HG02973 (cell line): ENCODE measurements at regions not wholly inside any gene's neighbourhood (a gene's known extent, or its start where the extent isn't known, plus 50 kb on each side); places are given as distances from the start of the nearest gene placed in this dataset.
"Not testable (repeated sequence)": the region's sequence is repeated elsewhere in the genome, so short reads cannot be mapped to it uniquely, and the experiment has no call there.

Experiments used
- ATAC-seq: cut with Tn5 transposase; IDR thresholded peaks from one replicate; pipeline ENCODE4 v1.9.1; 2021; ENCODE audit warnings: moderate library complexity; ENCODE audit not compliant: unreplicated experiment

DNA sequence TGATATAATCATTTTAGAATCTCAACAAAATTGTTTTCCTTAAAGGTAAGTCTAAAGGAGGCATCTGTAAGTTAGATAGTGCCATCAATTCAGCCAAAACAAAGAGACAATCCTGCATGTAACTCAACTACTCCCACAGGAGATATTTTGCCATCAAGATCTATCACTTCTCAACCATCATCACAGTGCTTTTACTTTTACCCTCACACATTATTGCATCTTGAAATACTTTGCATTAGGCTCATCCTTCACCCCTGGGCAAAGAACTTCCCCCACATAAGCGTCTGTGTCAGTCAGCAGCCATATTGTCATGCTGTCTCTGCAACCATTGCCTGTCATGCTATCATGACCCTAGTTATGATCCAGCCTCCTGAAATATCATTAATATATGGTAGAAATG lies 54.9 kb upstream of the NLGN1 start:
- no peak for ATAC-seq

DNA sequence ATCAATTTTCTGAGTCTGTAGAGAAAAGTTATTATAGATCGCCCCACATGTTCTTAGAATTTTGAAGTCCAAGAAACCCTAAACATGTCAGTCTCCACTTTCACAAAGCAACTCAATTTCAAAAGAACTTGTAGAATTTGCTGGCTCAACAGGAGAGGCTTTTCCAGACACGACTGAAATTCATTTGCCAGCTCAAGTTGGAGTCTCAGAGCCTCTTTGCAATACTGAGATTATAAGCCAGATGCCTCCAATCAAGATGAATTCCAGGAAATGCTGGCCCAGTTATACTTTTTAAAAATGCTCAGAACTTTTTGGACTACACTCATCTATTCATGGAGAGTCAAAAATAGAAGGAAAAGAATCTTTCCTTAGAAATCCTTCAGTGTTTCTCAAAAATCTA lies 56.9 kb upstream of the NLGN1 start:
- no peak for ATAC-seq

DNA sequence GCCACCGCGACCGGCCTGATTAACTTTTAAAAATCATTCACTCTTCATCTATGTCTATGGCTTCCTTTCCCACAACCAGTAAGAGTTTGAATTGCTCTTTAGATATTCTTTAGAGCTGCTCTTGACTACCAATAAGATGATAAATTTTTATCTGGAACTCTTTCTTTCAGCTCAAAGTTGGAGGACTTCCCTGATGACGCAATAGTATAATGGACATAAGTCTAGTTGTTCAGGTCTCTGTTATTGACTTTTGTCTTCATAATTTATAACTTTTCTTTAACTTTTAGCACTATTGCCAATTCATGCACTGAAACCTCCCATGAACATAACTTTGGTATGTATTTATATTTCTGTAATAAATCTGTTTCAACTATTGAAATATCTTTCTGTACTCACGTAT lies 61.3 kb upstream of the NLGN1 start:
- no peak for ATAC-seq

DNA sequence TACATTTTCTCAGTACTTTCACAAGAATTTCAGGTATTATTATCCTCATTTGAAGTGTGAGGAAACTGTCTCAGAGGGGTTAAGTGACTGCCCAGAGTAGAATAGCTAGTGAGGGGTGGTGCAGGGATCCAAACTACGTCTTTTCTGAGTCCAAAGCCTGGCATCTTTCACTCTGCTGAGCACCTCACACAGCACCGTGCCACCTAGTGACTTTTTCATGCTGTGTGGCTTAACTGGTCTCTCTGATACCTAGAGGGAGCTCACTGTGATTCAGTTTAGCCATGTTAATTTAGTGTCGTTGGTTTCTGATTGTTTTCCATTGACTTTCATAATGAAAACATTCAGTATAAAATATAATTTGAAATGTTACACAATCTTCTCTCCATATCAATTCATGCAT lies 91.4 kb upstream of the NLGN1 start:
- ATAC-seq: no peak

DNA sequence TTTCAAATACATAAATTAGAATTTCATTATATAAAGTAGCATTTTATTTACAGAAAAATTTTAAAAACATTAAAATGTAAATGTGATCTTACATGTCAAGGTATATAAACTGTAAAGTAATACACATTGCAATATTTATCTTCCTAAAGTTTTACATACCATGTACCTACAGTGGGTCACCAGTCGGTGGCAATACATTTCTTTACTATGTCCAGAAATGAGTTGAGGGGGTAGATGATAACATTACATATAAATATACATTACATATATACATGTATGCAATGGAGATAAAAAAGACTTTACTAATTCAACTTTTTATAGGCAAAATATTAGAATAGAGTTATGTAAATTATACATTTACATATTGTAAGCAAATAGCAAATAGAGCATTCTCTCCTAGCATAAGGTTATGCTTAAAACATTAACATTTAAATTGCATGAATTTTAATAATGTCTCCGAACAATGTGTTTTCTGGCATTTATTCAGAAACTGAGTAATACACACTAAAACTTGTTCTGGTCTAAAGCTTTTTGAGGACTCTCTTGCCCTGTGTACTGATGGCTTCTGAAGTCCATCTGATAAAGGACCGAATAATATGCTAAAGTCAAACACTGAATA lies 93.3 kb upstream of the NLGN1 start:
- ATAC-seq: no peak

DNA sequence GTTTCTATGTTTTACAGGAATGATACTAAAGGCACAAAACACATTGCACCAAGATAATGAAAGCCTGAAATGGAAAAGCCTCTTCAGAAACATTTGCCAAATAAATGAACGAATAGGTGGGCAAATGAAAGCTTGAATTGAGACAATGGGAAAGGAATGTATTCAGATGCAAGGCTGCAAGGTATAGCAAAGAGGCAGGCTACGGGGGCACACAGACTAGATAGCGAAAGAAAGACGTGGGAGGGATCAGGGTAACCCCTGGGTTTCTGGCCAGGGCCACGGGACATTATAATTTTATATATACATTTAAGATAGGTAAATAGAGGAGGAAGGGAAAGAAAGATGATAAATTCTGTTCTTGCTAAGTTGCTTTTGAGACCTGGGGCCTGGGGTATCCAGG lies 95.9 kb upstream of the NLGN1 start:
- ATAC-seq: no peak

DNA sequence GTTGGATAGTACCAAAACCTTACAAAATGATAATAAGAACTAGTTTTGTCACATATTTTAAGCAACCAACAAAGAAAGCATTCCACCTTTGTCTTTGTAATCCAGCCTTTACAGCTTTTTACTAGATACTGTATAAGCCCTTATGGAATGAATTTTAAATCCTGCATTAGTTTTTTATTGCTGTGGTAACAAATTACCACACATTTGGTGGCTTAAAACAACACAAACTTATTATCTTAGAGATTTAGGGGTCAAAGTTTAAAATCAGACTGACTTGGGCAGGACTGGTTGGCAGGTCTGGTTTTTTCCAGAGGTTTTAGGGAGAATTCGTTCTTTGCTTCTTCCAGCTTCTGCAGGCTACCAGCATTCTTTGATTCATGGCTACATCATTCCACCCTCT lies 108.5 kb upstream of the NLGN1 start:
- ATAC-seq: no peak

DNA sequence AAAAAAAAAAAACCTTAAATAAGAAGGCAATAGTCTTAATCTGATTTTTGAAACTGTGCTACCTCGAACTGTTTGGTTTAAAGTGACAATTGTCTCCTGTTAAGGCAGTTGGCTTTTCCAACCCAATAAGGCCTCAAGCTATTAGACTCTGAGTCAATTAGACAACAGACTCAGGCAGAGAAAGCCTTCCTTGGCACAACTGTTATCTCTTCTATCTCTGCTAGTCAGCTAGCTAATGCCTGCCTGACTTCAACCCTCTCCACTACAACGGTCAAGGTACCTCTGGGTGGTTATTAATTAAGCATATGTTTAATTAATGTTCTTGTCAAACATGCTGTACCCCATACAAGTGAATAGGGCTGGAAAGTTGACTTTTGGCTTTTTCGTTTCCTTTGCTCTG lies 110.2 kb upstream of the NLGN1 start:
- ATAC-seq: no peak

DNA sequence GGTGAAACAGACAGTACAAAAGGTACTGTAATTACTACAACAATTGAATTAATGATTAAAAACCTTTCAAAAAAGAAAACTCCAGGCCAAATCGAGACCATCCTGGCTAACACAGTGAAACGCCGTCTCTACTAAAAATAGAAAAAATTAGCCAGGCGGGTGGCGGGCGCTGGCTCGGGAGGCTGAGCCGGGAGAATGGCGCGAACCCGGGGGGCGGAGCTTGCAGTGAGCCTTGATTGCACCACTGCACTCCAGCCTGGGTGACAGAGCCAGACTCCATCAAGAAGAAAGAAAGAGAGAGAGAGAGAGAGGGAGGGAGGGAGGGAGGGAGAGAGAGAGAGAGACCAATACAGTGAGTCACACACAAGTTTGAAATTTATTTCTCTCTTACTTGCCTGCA lies 111.0 kb upstream of the NLGN1 start:
- ATAC-seq: not testable (repeated sequence)

DNA sequence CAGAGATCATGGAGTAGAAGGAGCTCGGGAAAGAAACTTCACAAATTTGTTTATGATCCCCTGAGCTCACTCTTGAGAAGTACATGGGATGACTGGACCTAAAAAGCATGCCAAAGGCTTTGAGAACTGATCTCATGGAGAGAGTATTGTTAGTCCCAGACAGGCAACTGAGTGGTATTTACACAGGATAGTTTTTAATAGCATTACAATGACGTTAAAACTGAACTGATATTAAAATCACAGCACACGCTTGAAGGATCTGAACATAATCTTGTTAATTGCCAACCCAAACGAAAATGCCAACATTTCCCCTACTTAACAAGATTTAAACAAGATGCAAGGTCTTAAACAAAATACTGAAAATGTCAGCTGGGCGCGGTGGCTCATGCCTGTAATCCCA lies 113.2 kb upstream of the NLGN1 start:
- no peak for ATAC-seq

DNA sequence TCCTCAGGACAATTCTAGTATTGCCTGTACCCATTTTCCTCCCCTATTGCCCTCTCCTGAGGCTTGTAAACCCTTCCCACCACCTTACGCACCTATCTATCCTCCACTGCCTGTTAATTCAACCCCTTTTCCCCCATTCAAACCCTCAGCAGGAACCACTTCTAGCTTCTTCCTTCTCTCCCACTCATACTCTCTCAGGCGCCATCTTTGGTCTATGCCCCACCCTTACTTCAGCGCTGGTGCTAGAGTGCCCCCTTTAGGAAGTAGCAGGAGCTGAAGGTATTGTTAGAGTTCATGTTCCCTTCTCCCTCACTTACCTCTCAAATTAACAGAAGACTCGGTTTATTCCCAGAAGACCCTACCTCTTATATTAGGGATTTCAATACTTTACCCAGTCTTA lies 121.8 kb upstream of the NLGN1 start:
- peak; percentile 59 for ATAC-seq

DNA sequence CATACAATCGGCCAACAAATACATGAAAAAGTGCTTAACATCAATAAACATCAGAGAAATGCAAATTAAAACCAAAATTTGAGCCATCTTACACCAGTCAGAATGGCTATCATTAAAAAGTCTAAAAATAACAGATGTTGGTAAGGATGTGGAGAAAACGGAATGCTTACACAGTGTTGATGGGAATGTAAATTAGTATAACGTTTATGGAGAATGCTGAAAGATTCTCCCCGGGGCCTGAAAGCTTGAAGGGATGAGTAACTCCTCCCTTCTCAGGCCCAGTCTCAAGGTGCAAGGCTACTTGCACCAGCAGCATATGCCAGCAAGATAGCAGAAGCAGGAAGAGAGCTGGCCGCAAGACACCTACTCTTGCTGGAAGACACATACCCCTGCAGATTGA lies 123.7 kb upstream of the NLGN1 start:
- no peak for ATAC-seq

DNA sequence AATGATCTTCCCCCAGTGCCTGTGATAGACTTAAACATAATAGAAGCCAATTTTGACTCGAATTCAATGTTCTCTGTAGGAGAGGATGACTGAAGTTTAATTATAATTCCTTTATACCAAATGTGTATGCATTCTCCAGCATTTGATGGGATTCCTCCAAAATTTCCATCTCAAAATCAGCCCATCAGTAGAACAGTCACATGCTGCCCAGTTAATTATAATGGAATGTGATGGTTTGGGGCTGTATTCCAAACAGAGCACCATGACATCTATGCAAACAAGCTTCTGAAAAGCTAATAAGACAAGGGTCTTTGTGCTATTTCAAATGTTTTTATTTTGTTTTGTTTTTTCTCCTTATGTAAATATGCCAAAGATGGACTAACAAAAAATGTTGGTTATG lies 127.7 kb upstream of the SPATA16 start:
- no peak for ATAC-seq

DNA sequence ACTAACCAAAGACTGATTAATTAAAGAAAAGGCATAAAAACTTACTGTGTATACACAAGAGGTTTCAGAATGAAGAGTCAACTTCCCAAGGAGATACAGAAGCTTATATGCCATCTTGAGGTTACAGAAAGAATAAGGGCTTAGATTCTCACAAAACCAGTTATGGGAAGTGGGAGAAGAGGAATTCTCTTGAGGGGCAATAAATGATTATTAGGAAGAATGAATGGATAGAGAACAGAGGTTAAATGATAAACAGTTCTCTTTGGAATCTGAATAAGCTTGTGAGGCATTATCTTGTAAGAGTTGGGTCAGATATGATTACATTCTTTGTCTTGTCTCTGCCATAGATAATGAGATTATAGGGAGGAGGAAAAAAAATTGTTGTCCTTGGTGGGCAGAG lies 126.7 kb upstream of the SPATA16 start:
- no peak for ATAC-seq

DNA sequence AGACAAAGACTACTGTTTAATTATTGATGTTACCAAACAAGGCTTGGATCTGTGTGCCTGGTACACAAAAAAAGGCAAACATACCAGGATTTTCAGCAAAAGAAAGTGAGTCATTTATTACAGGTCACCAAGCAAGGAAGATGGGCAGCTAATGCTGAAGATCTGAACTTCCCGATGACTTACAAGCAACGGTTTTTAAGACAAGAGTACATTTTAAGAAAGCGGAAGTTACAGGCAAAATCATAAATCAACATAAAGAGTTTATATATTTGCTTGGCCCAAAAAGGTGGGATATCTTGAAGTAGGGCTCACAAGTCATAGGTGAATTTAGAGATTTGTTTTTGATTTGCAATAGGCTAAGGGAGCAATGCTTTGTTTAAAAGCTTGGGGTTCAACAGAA lies 125.4 kb upstream of the SPATA16 start:
- no peak for ATAC-seq

DNA sequence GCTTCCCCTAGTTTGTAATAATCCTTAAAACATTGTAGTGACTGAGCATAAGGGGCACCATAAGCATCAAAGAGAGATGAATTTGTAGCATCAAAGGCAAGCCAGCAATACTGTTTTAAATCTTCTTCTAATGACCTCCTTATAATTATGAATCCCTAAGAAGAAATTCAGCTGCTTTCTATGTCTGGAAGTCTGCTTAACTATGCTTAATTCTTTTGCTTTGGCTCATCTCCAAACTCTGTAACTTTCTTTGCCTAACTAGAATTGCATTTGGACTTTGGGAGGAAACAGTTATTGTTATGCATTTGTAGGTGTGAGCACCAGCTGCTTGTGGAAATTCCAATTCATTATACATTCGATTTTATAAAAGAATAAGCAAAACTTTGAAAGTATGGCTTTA lies 117.7 kb upstream of the SPATA16 start:
- no peak for ATAC-seq

DNA sequence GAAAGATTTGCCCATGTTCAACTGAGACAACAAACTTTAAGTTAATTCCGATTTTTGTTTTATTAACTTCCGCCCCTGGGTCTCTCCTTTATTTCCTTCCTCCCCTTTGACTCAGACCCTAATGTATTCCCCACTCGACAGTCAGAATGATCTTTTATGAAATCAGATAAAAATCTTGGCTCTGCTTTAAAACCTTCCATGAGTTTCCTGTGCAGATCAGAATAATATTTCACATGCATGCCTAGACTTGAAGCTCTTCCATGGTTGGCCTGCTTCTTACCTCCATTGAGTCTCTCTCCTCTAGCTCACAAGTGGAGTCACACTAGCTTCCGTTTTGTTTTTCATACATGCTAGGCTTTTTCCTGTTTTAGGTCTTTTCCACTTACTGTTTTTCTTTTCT lies 116.8 kb upstream of the SPATA16 start:
- ATAC-seq: no peak

DNA sequence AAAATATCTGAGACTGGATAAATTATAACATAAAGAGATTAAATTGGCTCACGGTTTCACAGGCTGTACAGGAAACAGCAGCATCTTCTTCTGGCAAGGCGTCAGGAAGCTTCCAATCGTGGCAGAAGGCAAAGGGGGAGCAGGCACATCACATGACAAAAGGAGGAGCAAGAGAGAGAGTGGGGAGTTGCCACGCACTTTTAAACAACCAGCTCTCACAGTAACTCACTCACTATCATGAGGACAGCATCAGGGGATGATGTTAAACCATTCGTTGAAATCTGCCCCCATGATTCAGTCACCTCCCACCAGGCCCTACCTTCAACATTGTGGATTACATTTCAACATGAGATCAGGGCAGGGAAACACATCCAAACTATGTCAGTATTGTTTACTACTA lies 114.5 kb upstream of the SPATA16 start:
- no peak for ATAC-seq

DNA sequence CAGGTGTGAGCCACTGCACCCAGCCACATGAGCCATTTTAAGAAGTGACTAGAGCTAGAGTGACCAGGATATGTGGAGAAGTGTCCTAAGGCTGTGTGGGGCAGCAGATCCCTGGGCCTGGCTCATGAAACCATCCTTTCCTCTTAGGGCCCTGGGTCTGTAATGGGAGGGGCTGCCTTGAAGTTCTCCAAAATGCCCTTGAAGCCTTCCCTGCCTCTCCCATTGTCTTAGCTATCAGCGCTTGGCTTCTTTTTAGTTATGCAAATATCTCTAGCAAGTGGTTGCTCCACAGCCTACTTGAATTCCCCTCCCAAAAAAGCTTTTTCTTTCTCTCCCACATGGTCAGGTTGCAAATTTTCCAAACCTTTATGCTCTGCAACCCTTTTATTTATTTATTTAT lies 112.4 kb upstream of the SPATA16 start:
- no peak for ATAC-seq

DNA sequence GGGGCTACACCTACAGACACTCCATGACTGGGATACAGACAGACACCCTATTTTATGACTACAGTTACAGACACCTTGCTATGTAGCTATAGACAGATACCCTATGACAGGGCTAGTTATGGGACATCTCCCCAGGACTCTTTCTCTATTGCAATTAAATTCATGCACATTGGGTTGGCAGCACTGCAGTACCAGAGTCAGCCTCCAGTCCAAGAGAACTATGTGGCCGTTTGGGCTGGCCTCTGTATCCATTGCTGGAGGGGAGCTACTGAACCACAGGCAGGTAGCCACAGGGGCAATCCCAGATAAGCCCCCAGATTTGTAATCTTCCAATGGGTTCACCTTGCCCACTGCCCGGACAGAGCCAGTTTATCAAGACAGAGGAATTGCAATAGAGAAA lies 108.4 kb upstream of the SPATA16 start:
- no peak for ATAC-seq

DNA sequence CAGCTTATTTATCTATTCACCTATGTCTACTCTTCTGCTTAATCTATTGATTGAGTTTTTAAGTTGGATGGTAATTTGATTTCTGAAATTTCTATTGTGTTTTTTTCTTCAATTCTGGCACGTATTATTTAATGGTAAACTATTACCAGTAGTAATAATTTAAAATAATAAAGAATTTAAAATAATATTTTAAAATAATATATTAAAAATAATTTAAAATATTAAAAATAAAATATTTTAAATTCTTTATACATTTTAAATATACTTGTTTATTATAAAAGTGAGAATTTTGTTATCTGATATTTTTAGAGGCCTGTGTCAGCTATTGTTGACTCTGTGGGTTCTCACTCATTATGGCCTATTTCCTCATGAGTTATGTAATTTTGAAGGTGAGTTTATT lies 100.7 kb upstream of the SPATA16 start:
- no peak for ATAC-seq

DNA sequence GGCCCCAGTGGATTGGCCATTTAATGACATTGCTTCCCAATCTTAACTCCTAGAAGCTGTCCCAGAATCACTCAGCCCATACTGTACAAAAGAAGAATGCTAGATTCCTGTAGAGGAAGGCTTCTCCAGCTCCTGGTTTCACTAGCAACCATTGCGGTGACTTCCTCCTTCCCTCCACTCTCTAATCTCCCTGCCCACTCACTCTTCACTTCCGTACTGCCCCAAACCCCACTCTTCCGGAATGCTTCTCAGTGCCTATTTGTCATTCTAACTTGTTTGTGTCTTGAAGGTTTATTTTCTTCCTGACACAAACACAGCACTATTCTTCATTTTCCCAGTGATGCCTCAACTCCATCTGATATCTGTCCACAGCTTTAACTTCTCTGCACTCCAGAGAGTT lies 97.1 kb upstream of the SPATA16 start:
- ATAC-seq: no peak

DNA sequence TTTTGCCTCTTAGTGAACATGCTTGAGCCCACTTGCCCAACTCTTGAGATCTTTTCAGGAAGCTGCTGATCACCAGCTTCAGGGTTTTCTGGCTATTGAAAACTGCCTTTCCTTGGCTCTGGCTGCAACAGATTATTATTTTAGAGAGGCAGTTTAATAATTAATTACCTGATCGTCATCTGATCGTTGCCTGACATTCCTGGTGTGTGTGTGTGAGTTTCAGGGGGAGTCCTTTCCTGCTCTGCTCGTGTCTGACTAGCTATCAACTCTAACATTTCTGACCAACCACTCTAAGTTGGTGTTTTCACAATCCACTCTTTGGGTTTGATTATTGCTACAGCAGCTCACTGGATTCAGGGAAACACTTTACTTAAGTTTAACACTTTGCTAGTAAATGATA lies 84.3 kb upstream of the SPATA16 start:
- no peak for ATAC-seq

DNA sequence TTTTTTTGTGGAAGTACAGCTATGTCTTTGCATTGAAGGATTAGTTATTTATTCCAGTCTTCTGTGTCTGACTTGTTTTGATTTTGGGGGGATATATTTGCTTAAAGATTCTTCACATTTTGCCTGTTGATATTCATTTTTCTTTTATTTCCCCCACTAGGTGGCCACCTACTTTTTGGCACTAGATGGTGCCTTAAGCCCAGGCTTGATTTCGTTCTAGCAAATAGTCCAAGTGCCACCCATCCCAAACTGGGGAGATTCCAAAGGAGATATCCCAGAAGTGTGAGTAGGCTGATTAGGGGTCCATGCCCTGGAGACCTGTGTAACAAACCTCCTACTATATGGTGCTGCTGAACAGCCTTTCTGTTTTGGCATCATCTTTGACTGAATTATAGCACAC lies 80.0 kb upstream of the SPATA16 start:
- no peak for ATAC-seq
